ENCODE measurements at regions not wholly inside any gene's neighbourhood (a gene's known extent, or its start where the extent isn't known, plus 50 kb on each side); places are given as distances from the start of the nearest gene placed in this dataset.

GRCh38 chr13:57824121-57824520 is 192.6 kb downstream of the PCDH17 start:
- TF ChIP-seq CTCF (IDR thresholded peaks at IDR 0.05; ENCODE audit: low read depth, low read length, missing control alignments): no peak
- H3K4me3 ChIP-seq (replicated peaks; ENCODE audit: low read depth, low read length): no peak overlapping the region
- DNase-seq (ENCODE audit: extremely low read depth, low read depth): no peak

GRCh38 chr13:57825066-57825465 is 193.5 kb downstream of the PCDH17 start:
- no peak for TF ChIP-seq CTCF (IDR thresholded peaks at IDR 0.05; ENCODE audit: low read depth, low read length, missing control alignments)
- no peak for DNase-seq (ENCODE audit: extremely low read depth, low read depth)
- no peak overlapping the region for H3K4me3 ChIP-seq (replicated peaks; ENCODE audit: low read depth, low read length)

DNA sequence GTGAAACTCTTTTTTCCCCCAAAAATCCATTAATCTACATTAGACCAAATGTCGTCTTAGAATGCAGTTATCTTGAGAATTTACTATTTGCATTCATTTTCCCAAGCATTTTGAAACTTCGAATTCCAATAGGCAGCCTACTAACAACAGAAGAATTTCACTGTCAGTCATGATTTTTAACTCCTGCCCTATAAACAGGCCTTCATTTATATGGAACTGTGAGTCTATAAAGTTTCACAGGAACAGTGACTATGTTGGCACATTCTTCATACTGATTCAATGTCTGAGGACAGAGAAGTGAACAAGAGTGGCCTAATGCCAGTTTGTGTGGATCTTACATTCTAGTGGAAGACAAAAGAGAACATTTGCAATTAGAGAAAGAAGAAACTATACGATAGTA is 198.0 kb downstream of the PCDH17 start:
- DNase-seq (ENCODE audit: extremely low read depth, low read depth): no peak
- no peak overlapping the region for H3K4me3 ChIP-seq (replicated peaks; ENCODE audit: low read depth, low read length)
- TF ChIP-seq CTCF (IDR thresholded peaks at IDR 0.05; ENCODE audit: low read depth, low read length, missing control alignments): no peak

- H3K4me3 ChIP-seq (replicated peaks; ENCODE audit: low read depth, low read length): no peak overlapping the region
- DNase-seq (ENCODE audit: extremely low read depth, low read depth): no peak
- no peak for TF ChIP-seq CTCF (IDR thresholded peaks at IDR 0.05; ENCODE audit: low read depth, low read length, missing control alignments)
These were observed 200.6 kb downstream of the PCDH17 start for GRCh38 chr13:57832187-57832586.

- no peak for DNase-seq (ENCODE audit: extremely low read depth, low read depth)
- H3K4me3 ChIP-seq (replicated peaks; ENCODE audit: low read depth, low read length): no peak overlapping the region
- no peak for TF ChIP-seq CTCF (IDR thresholded peaks at IDR 0.05; ENCODE audit: low read depth, low read length, missing control alignments)
These were observed 206.3 kb downstream of the PCDH17 start for GRCh38 chr13:57837801-57838200.

DNA sequence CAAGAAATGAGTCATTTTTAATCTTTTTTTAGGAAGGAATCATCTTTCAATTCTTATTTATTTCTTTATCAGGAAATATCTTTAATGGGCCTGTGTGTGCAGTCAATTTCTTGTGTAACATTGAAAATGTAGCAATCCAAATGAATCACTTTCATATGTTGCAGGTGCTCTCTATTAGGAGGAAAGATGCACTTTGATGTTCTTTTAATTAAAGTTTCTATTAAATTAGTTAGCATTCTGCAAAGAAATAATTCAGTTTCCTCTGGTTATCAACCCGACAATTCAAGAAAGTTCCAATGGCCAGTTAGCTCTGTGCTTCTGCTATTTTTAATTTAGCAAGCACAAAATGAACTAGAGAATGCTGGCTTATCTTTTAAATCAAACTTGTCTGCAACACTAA is 212.0 kb downstream of the PCDH17 start:
- no peak overlapping the region for H3K4me3 ChIP-seq (replicated peaks; ENCODE audit: low read depth, low read length)
- no peak for TF ChIP-seq CTCF (IDR thresholded peaks at IDR 0.05; ENCODE audit: low read depth, low read length, missing control alignments)
- DNase-seq (ENCODE audit: extremely low read depth, low read depth): no peak

GRCh38 chr13:57846600-57847173 is 215.1 kb downstream of the PCDH17 start:
- no peak for DNase-seq (ENCODE audit: extremely low read depth, low read depth)
- no peak for TF ChIP-seq CTCF (IDR thresholded peaks at IDR 0.05; ENCODE audit: low read depth, low read length, missing control alignments)
- H3K4me3 ChIP-seq (replicated peaks; ENCODE audit: low read depth, low read length): no peak overlapping the region
